Trophoblast cell (in vitro differentiated cells and primary cell): ENCODE measurements at regions not wholly inside any gene's neighbourhood (a gene's known extent, or its start where the extent isn't known, plus 50 kb on each side); places are given as distances from the start of the nearest gene placed in this dataset.

Experiments
- DNase-seq, 2 donors: peaks; one replicate each; pipeline ENCODE4 v3.0.0-alpha.2; 2016
- H2AFZ ChIP-seq: 2 replicates; pipeline ENCODE4 v1.6.1; 2013; ENCODE audit warnings: low read length, moderate library complexity, mild to moderate bottlenecking; ENCODE audit not compliant: insufficient read depth, poor library complexity
- H2AK5ac ChIP-seq: 2 replicates; pipeline ENCODE4 v1.6.1; 2013; ENCODE audit warnings: mild to moderate bottlenecking, low read length
- H2BK120ac ChIP-seq: 2 replicates; pipeline ENCODE4 v1.6.1; 2013; ENCODE audit warnings: low read length, mild to moderate bottlenecking, moderate library complexity; ENCODE audit not compliant: insufficient read depth, poor library complexity
- H2BK12ac ChIP-seq: 2 replicates; pipeline ENCODE4 v1.6.1; 2013; ENCODE audit warnings: mild to moderate bottlenecking, low read length, moderate library complexity
- H2BK5ac ChIP-seq: 2 replicates; pipeline ENCODE4 v1.6.1; 2013; ENCODE audit warnings: low read length, low read depth, moderate library complexity, mild to moderate bottlenecking; ENCODE audit not compliant: poor library complexity
- H3K14ac ChIP-seq: 2 replicates; pipeline ENCODE4 v1.6.1; 2013; ENCODE audit warnings: mild to moderate bottlenecking, low read length
- H3K18ac ChIP-seq: 2 replicates; pipeline ENCODE4 v1.6.1; 2013; ENCODE audit warnings: mild to moderate bottlenecking, low read length
- H3K23ac ChIP-seq: 2 replicates; pipeline ENCODE4 v1.6.1; 2013; ENCODE audit warnings: low read length
- H3K27ac ChIP-seq: 2 replicates; pipeline ENCODE4 v1.5.1; 2013; ENCODE audit warnings: low read depth, mild to moderate bottlenecking, inconsistent platforms, low read length, moderate library complexity
- H3K27me3 ChIP-seq: 2 replicates; pipeline ENCODE4 v1.6.1; 2013; ENCODE audit warnings: inconsistent platforms, mild to moderate bottlenecking, low read length, moderate library complexity; ENCODE audit not compliant: insufficient read depth
- H3K36me3 ChIP-seq, 2 experiments: 1 replicate in 1 of 2; 2 replicates in 1 of 2; pipeline ENCODE4 v1.6.1; 2013; ENCODE audit warnings: low read length in 2 of 2, mild to moderate bottlenecking in 2 of 2, moderate library complexity in 1 of 2; ENCODE audit not compliant: insufficient read depth in 2 of 2, control insufficient read depth in 1 of 2
- H3K4ac ChIP-seq: 2 replicates; pipeline ENCODE4 v1.6.1; 2013; ENCODE audit warnings: low read depth, mild to moderate bottlenecking, low read length, moderate library complexity
- H3K4me1 ChIP-seq, 2 experiments: 1 replicate in 1 of 2; 2 replicates in 1 of 2; pipeline ENCODE4 v1.6.1; 2013; ENCODE audit warnings: low read length in 2 of 2, mild to moderate bottlenecking in 2 of 2, moderate library complexity in 1 of 2; ENCODE audit not compliant: insufficient read depth in 2 of 2, control insufficient read depth in 1 of 2
- H3K4me2 ChIP-seq: 2 replicates; pipeline ENCODE4 v1.6.1; 2013; ENCODE audit warnings: inconsistent platforms, mild to moderate bottlenecking, low read length, moderate library complexity
- H3K4me3 ChIP-seq: 2 replicates; pipeline ENCODE4 v1.5.1; 2013; ENCODE audit warnings: mild to moderate bottlenecking, low read depth, low read length, inconsistent platforms
- H3K79me1 ChIP-seq: one replicate; pipeline ENCODE4 v1.6.1; 2013; ENCODE audit warnings: low read length
- H3K79me2 ChIP-seq: 2 replicates; pipeline ENCODE4 v1.6.1; 2013; ENCODE audit warnings: low read length, mild to moderate bottlenecking; ENCODE audit not compliant: control insufficient read depth, insufficient read depth, poor library complexity
- H3K9ac ChIP-seq: 2 replicates; pipeline ENCODE4 v1.6.1; 2013; ENCODE audit warnings: mild to moderate bottlenecking, low read length
- H3K9me3 ChIP-seq: 2 replicates; pipeline ENCODE4 v1.6.1; 2013; ENCODE audit warnings: low read depth, mild to moderate bottlenecking, control low read depth, inconsistent platforms, low read length; ENCODE audit not compliant: insufficient read depth
- H4K12ac ChIP-seq: 2 replicates; pipeline ENCODE4 v1.6.1; 2013; ENCODE audit warnings: low read depth, mild to moderate bottlenecking, low read length, moderate library complexity
- H4K8ac ChIP-seq: 2 replicates; pipeline ENCODE4 v1.6.1; 2013; ENCODE audit warnings: low read depth, mild to moderate bottlenecking, low read length, moderate library complexity
- H4K91ac ChIP-seq: one replicate; pipeline ENCODE4 v1.6.1; 2013; ENCODE audit warnings: low read depth, mild to moderate bottlenecking, low read length, moderate library complexity
- WGBS: extraction: QIAGEN DNeasy Blood & Tissue Kit; methylation state at CpG from one replicate; pipeline ENCODE4 v1.1.7; 2013; ENCODE audit warnings: missing lambda C conversion rate; ENCODE audit not compliant: insufficient read length, insufficient coverage; ENCODE audit errors: extremely low coverage; 5-methylcytosine and 5-hydroxymethylcytosine counted together

GRCh38 chr12:28104903-28105864 is 85.1 kb upstream of the CCDC91 start:
- Histone ChIP-seq H3K36me3 (no peaks in the 10 kb centered on the region), H3K9ac (no peak overlapping the region), H3K79me1 (no peaks in the 10 kb centered on the region), H4K91ac (no peak overlapping the region), H2AK5ac (no peak overlapping the region), H4K12ac (no peak overlapping the region), H3K4me3 (no peak overlapping the region), H3K14ac (no peak overlapping the region), H3K27me3 (no peaks in the 10 kb centered on the region), H4K8ac (no peak overlapping the region), H2BK5ac (no peak overlapping the region), H3K18ac (no peak overlapping the region), H2BK12ac (no peak overlapping the region), H2AFZ (no peak overlapping the region), H3K4me1 (no peaks in the 10 kb centered on the region), H2BK120ac (no peak overlapping the region), H3K4ac (no peak overlapping the region), H3K79me2 (no peaks in the 10 kb centered on the region), H3K23ac (no peak overlapping the region), H3K27ac (no peak overlapping the region), H3K9me3 (no peaks in the 10 kb centered on the region), H3K4me2 (no peak overlapping the region)
- no CpG with 5 or more reads among the region's 3 CpGs for WGBS
- no peak for DNase-seq

- Histone ChIP-seq H3K9me3 (no peaks in the 10 kb centered on the region), H3K14ac (no peak overlapping the region), H3K27me3 (no peaks in the 10 kb centered on the region), H3K18ac (no peak overlapping the region), H3K79me2 (no peaks in the 10 kb centered on the region), H3K4me3 (no peak overlapping the region), H4K91ac (no peak overlapping the region), H2BK12ac (no peak overlapping the region), H3K4me2 (no peak overlapping the region), H2BK5ac (no peak overlapping the region), H3K79me1 (no peaks in the 10 kb centered on the region), H2AK5ac (no peak overlapping the region), H3K4ac (no peak overlapping the region), H4K8ac (no peak overlapping the region), H3K4me1 (no peaks in the 10 kb centered on the region), H3K36me3 (no peaks in the 10 kb centered on the region), H2AFZ (no peak overlapping the region), H3K27ac (no peak overlapping the region), H4K12ac (no peak overlapping the region), H3K9ac (no peak overlapping the region), H2BK120ac (no peak overlapping the region), H3K23ac (no peak overlapping the region)
- DNase-seq = no peak
- no CpG with 5 or more reads among the region's 2 CpGs for WGBS
Measured at GRCh38 chr12:28107679-28108078, 82.6 kb upstream of the CCDC91 start.

- no CpG with 5 or more reads among the region's 1 CpG for WGBS
Measured at GRCh38 chr12:28108599-28108998, 81.7 kb upstream of the CCDC91 start.

GRCh38 chr12:28110329-28110728 is 79.9 kb upstream of the CCDC91 start:
- no peak overlapping the region for H4K8ac ChIP-seq
- H2BK5ac ChIP-seq = no peak overlapping the region
- no peak overlapping the region for H3K9ac ChIP-seq
- H3K27ac ChIP-seq = no peak overlapping the region
- H2BK120ac ChIP-seq = no peak overlapping the region
- H3K79me1 ChIP-seq = no peaks in the 10 kb centered on the region
- no peak overlapping the region for H3K14ac ChIP-seq
- no peak overlapping the region for H3K4ac ChIP-seq
- no peak overlapping the region for H3K4me3 ChIP-seq
- H3K18ac ChIP-seq = no peak overlapping the region
- H3K4me2 ChIP-seq = no peak overlapping the region
- H3K79me2 ChIP-seq = no peaks in the 10 kb centered on the region
- no peak overlapping the region for H2AFZ ChIP-seq
- no peaks in the 10 kb centered on the region for H3K4me1 ChIP-seq
- WGBS = no CpG with 5 or more reads among the region's 3 CpGs
- no peaks in the 10 kb centered on the region for H3K36me3 ChIP-seq
- no peaks in the 10 kb centered on the region for H3K9me3 ChIP-seq
- peak in 1 of 2 donors; percentile 17 for DNase-seq
- H4K91ac ChIP-seq = no peak overlapping the region
- no peak overlapping the region for H4K12ac ChIP-seq
- H3K27me3 ChIP-seq = no peaks in the 10 kb centered on the region
- no peak overlapping the region for H2AK5ac ChIP-seq
- H3K23ac ChIP-seq = no peak overlapping the region
- no peak overlapping the region for H2BK12ac ChIP-seq

More at GRCh38 chr12:28108599-28108998, 81.7 kb upstream of the CCDC91 start:
- H3K79me2 ChIP-seq = no peaks in the 10 kb centered on the region
- no peak overlapping the region for H2BK12ac ChIP-seq
- no peaks in the 10 kb centered on the region for H3K9me3 ChIP-seq
- no peak overlapping the region for H2BK120ac ChIP-seq
- H3K79me1 ChIP-seq = no peaks in the 10 kb centered on the region
- no peaks in the 10 kb centered on the region for H3K4me1 ChIP-seq
- no peak overlapping the region for H3K4me3 ChIP-seq
- no peaks in the 10 kb centered on the region for H3K36me3 ChIP-seq
- H3K27me3 ChIP-seq = no peaks in the 10 kb centered on the region
- no peak overlapping the region for H2AK5ac ChIP-seq
- no peak overlapping the region for H3K4me2 ChIP-seq
- no peak overlapping the region for H3K4ac ChIP-seq
- H4K12ac ChIP-seq = no peak overlapping the region
- H4K8ac ChIP-seq = no peak overlapping the region
- DNase-seq = no peak
- H3K9ac ChIP-seq = no peak overlapping the region
- H3K18ac ChIP-seq = no peak overlapping the region
- H2BK5ac ChIP-seq = no peak overlapping the region
- no peak overlapping the region for H3K23ac ChIP-seq
- no peak overlapping the region for H3K14ac ChIP-seq
- no peak overlapping the region for H4K91ac ChIP-seq
- H2AFZ ChIP-seq = no peak overlapping the region
- no peak overlapping the region for H3K27ac ChIP-seq
